C4-2B (cell line): ENCODE measurements at regions not wholly inside any gene's neighbourhood (a gene's known extent, or its start where the extent isn't known, plus 50 kb on each side); places are given as distances from the start of the nearest gene placed in this dataset.

Experiments used
- CTCF ChIP-seq: fragments of 450-650 bp; conservative IDR thresholded peaks from 2 replicates; pipeline ENCODE4 v1.5.1; 2017; ENCODE audit warnings: mild to moderate bottlenecking
- ZFX ChIP-seq: fragments of 450-650 bp; IDR thresholded peaks from 2 replicates; pipeline ENCODE4 v1.6.1; 2017

DNA sequence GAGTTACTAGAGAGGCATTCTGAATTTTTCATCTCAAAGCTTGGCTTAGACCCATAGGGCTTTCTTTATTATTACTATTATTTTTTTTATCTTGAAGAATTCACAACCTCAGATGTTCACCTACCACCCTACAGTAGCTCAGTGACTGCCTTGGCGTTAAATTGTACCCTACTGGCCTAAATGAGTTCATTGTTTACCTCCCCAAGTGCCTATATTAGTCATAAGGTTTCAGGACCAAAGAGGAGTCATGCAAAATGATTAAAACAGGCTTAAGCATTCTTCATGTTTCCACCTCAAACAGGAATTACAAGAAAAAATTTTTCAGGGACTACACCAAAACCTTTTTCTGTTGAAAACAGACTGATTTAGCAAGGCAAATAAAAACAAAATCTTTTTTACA is 751.5 kb downstream of the SQOR start:
- TF ChIP-seq CTCF, result no peak
- TF ChIP-seq ZFX, result no peak
